ENCODE measurements at regions not wholly inside any gene's neighbourhood (a gene's known extent, or its start where the extent isn't known, plus 50 kb on each side); places are given as distances from the start of the nearest gene placed in this dataset.

GRCh38 chr3:124483915-124484470 is 246.3 kb upstream of the UMPS start:
- no peak for TF ChIP-seq CTCF (IDR thresholded peaks at IDR 0.05)
- no peak for TF ChIP-seq POLR2AphosphoS5 (IDR thresholded peaks at IDR 0.05)
- TF ChIP-seq POLR2A (IDR thresholded peaks at IDR 0.05), result no peak
